GM06990 (cell line): ENCODE measurements at regions not wholly inside any gene's neighbourhood (a gene's known extent, or its start where the extent isn't known, plus 50 kb on each side); places are given as distances from the start of the nearest gene placed in this dataset.

ENCODE experiments used
- DNase-seq: peaks from one replicate; pipeline ENCODE4 v3.0.0-alpha.2; 2011; ENCODE audit not compliant: insufficient read length; ENCODE audit errors: extremely low read depth
- H3K27me3 ChIP-seq: replicated peaks from 2 replicates; pipeline ENCODE4 v1.6.0; 2011; ENCODE audit warnings: low read length; ENCODE audit not compliant: control insufficient read depth, insufficient read depth
- H3K36me3 ChIP-seq: 2 replicates; pipeline ENCODE4 v1.5.1; 2011; ENCODE audit warnings: low read length; ENCODE audit not compliant: control insufficient read depth, insufficient read depth
- H3K4me3 ChIP-seq: replicated peaks from 2 replicates; pipeline ENCODE4 v1.5.1; 2011; ENCODE audit warnings: low read depth, mild to moderate bottlenecking, control low read depth, low read length
- CTCF ChIP-seq: IDR thresholded peaks from 2 replicates; pipeline ENCODE4 v1.5.1; 2011; ENCODE audit warnings: low read length, control low read depth, mild to moderate bottlenecking, inconsistent platforms; ENCODE audit not compliant: insufficient read depth, poor library complexity, severe bottlenecking

GRCh38 chr12:47527816-47528215 lies 178.0 kb downstream of the RPAP3 start:
- Histone ChIP-seq H3K36me3 (no peaks in the 10 kb centered on the region), H3K4me3 (no peak overlapping the region), H3K27me3 (no peaks in the 10 kb centered on the region)
- DNase-seq: no peak
- TF ChIP-seq CTCF: no peak

GRCh38 chr12:47520029-47520428 lies 185.8 kb downstream of the RPAP3 start:
- Histone ChIP-seq H3K4me3 (no peak overlapping the region), H3K27me3 (no peaks in the 10 kb centered on the region), H3K36me3 (no peaks in the 10 kb centered on the region)
- no peak for TF ChIP-seq CTCF
- DNase-seq: no peak

- no peaks in the 10 kb centered on the region for H3K27me3 ChIP-seq
- no peak overlapping the region for H3K4me3 ChIP-seq
- no peak for DNase-seq
- no peak for TF ChIP-seq CTCF
- H3K36me3 ChIP-seq: no peaks in the 10 kb centered on the region
Observed at GRCh38 chr12:47517122-47517521, 188.7 kb downstream of the RPAP3 start.

DNA sequence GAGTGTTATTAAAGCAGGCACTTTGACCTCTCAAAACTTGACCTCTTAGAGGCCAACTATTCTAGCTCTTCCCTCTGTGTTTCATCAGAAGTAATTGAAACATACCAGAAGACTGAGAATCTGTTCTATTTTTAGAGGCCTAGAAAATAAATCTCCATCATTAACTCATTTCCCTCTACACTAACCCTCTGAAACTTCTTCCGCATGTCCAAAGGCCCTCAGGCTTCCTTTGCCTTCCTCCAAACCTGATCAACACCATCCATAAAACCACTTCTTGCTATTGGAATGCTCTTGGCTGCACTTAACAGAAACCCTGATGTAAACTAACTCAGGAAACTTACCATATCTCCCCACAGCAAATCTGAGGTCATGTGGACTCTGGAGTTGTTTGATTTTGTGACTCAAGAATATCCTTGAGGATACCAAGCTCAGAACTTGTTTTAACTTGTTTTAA lies 196.4 kb downstream of the RPAP3 start:
- DNase-seq: no peak
- H3K27me3 ChIP-seq: no peaks in the 10 kb centered on the region
- no peak for TF ChIP-seq CTCF

GRCh38 chr12:47507221-47507620 lies 198.6 kb downstream of the RPAP3 start:
- Histone ChIP-seq H3K27me3 (no peaks in the 10 kb centered on the region), H3K4me3 (no peak overlapping the region), H3K36me3 (no peaks in the 10 kb centered on the region)
- DNase-seq: no peak
- no peak for TF ChIP-seq CTCF

More for the DNA sequence above, 196.4 kb downstream of the RPAP3 start:
- no peak overlapping the region for H3K4me3 ChIP-seq
- H3K36me3 ChIP-seq: no peaks in the 10 kb centered on the region

- no peaks in the 10 kb centered on the region for H3K27me3 ChIP-seq
- H3K4me3 ChIP-seq: no peak overlapping the region
- TF ChIP-seq CTCF: no peak
- DNase-seq: no peak
- no peaks in the 10 kb centered on the region for H3K36me3 ChIP-seq
Observed at GRCh38 chr12:47504775-47505446, 200.9 kb downstream of the RPAP3 start.
